AG04450 (cell line): ENCODE measurements at regions not wholly inside any gene's neighbourhood (a gene's known extent, or its start where the extent isn't known, plus 50 kb on each side); places are given as distances from the start of the nearest gene placed in this dataset.

Experiments used
- CTCF ChIA-PET: fragments of 300-600, 350-600 bp; formaldehyde crosslinking; extraction: SDS; loops from one replicate; lab custom pipeline; 2022; ENCODE audit warnings: antibody characterized with exemption, inconsistent platforms; lab: Charles Lee
- POLR2A ChIA-PET: fragments of 350-600 bp; formaldehyde crosslinking; extraction: SDS; loops from one replicate; lab custom pipeline; 2021; ENCODE audit warnings: antibody characterized with exemption, inconsistent platforms; lab: Yijun Ruan, JAX
- DNase-seq: peaks from one replicate; pipeline ENCODE4 v3.0.0-alpha.2; 2011; ENCODE audit warnings: low read depth, low spot score
- H3K27ac ChIP-seq: one replicate; pipeline ENCODE4 v1.5.1; 2012; ENCODE audit warnings: low read depth, low read length, control low read depth
- H3K27me3 ChIP-seq: one replicate; pipeline ENCODE4 v1.6.0; 2012; ENCODE audit warnings: low read length; ENCODE audit not compliant: control insufficient read depth, insufficient read depth
- H3K4me3 ChIP-seq: 2 replicates; pipeline ENCODE4 v1.5.1; 2011; ENCODE audit warnings: mild to moderate bottlenecking, low read depth, low read length, control low read depth
- H3K9me3 ChIP-seq: 2 replicates; pipeline ENCODE4 v1.5.1; 2012; ENCODE audit warnings: low read length; ENCODE audit not compliant: control insufficient read depth, insufficient read depth
- TF ChIP-seq, protein P1 (sequence below): IDR thresholded peaks from 2 replicates; pipeline ENCODE4 v1.5.1; 2011; ENCODE audit warnings: low read depth, low read length, control low read depth, inconsistent platforms

- CTCF ChIA-PET = no interaction called here
- TF ChIP-seq, protein P1, sequence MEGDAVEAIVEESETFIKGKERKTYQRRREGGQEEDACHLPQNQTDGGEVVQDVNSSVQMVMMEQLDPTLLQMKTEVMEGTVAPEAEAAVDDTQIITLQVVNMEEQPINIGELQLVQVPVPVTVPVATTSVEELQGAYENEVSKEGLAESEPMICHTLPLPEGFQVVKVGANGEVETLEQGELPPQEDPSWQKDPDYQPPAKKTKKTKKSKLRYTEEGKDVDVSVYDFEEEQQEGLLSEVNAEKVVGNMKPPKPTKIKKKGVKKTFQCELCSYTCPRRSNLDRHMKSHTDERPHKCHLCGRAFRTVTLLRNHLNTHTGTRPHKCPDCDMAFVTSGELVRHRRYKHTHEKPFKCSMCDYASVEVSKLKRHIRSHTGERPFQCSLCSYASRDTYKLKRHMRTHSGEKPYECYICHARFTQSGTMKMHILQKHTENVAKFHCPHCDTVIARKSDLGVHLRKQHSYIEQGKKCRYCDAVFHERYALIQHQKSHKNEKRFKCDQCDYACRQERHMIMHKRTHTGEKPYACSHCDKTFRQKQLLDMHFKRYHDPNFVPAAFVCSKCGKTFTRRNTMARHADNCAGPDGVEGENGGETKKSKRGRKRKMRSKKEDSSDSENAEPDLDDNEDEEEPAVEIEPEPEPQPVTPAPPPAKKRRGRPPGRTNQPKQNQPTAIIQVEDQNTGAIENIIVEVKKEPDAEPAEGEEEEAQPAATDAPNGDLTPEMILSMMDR = no peak
- no peak overlapping the region for H3K27ac ChIP-seq
- no peak overlapping the region for H3K4me3 ChIP-seq
- H3K9me3 ChIP-seq = no peaks in the 10 kb centered on the region
- DNase-seq = no peak
- H3K27me3 ChIP-seq = peaks cover 15% of the 10 kb centered on the region
- POLR2A ChIA-PET = no interaction called here
These were observed 260.2 kb upstream of the HES1 start for GRCh38 chr3:193875601-193876321.

DNA sequence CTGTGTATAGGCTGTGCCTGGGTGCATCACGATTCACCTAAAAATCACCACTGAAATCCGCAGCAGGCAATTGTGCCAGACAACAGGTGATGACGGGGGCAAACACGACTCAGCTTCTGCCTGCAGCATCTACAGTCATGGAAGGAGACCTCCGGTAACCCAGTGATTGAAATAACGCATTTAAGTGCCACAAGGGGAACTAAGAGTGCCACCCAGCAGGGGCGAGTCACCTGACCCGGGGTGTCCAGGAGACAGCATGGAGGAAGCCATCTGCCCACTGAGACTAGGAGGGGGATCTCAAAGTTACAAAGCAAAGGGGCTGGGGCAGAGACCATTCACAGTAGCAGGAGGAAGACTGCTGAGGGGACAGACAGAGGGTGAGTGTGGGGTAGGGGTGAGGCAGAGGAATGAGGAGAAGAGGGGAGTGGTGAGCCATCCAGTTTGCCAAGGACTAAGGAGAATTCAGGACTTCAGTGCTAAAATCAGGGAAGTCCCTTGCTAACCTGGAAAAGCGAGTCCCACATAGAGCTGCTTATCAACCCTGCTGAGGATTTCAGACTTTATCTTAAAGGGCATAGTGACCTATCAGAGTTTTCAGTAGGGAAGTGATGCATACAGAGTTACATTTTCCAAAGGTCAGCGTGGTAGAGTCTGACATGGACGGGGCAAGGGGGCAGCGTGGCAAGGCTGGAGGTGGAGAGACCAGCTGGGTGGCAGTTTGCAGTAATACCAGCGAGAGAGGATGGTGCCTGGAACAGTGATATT is 256.7 kb upstream of the HES1 start:
- H3K9me3 ChIP-seq = no peaks in the 10 kb centered on the region; the same call in 1 of the 2 replicates
- no peak for DNase-seq
- CTCF ChIA-PET = interaction anchor here (0.7 kb wide), 1 partner anchor 98 kb away, joined by 3 read pairs; no protein-coding TSS in a partner anchor
- H3K27me3 ChIP-seq = peaks cover 21% of the 10 kb centered on the region
- H3K27ac ChIP-seq = no peak overlapping the region
- TF ChIP-seq, protein P1 = no peak
- no peak overlapping the region for H3K4me3 ChIP-seq
- POLR2A ChIA-PET = no interaction called here

GRCh38 chr3:193879864-193880242 is 256.1 kb upstream of the HES1 start:
- ChIA-PET CTCF (no interaction called here), POLR2A (no interaction called here)
- no peaks in the 10 kb centered on the region; the same call in 1 of the 2 replicates for H3K9me3 ChIP-seq
- TF ChIP-seq, protein P1 = no peak
- H3K27me3 ChIP-seq = peaks cover 21% of the 10 kb centered on the region
- no peak overlapping the region for H3K4me3 ChIP-seq
- no peak overlapping the region for H3K27ac ChIP-seq
- DNase-seq = no peak

GRCh38 chr3:193882091-193882490 is 253.9 kb upstream of the HES1 start:
- peaks cover 15% of the 10 kb centered on the region for H3K27me3 ChIP-seq
- POLR2A ChIA-PET = no interaction called here
- H3K4me3 ChIP-seq = no peak overlapping the region
- H3K27ac ChIP-seq = no peak overlapping the region
- TF ChIP-seq, protein P1 = no peak
- no peaks in the 10 kb centered on the region; the same call in 1 of the 2 replicates for H3K9me3 ChIP-seq
- CTCF ChIA-PET = no interaction called here
- no peak for DNase-seq

GRCh38 chr3:193883551-193883950 is 252.4 kb upstream of the HES1 start:
- H3K27me3 ChIP-seq = peaks cover 20% of the 10 kb centered on the region
- TF ChIP-seq, protein P1 = no peak
- H3K27ac ChIP-seq = no peak overlapping the region
- no peak for DNase-seq
- no peak overlapping the region for H3K4me3 ChIP-seq
- ChIA-PET CTCF (no interaction called here), POLR2A (no interaction called here)
- no peaks in the 10 kb centered on the region; the same call in 1 of the 2 replicates for H3K9me3 ChIP-seq
